ENCODE measurements at regions not wholly inside any gene's neighbourhood (a gene's known extent, or its start where the extent isn't known, plus 50 kb on each side); places are given as distances from the start of the nearest gene placed in this dataset.

- peaks cover 43% of the 10 kb centered on the region for H3K27me3 ChIP-seq (ENCODE audit: control insufficient read depth, insufficient read depth, low read length)
- no peaks in the 10 kb centered on the region for H3K9me3 ChIP-seq (ENCODE audit: control insufficient read depth, low read depth, low read length)
- H3K4me1 ChIP-seq (ENCODE audit: control insufficient read depth, low read depth, low read length) = peaks cover 14% of the 10 kb centered on the region
- H3K27ac ChIP-seq (ENCODE audit: low read length) = no peak overlapping the region
- H3K36me3 ChIP-seq (ENCODE audit: control insufficient read depth, low read depth, low read length) = no peaks in the 10 kb centered on the region
- no peak overlapping the region for H3K4me3 ChIP-seq (ENCODE audit: low read length)
- H3K9ac ChIP-seq (ENCODE audit: low read length) = no peak overlapping the region
Observed at GRCh38 chr21:16241016-16241415, 511.2 kb downstream of the USP25 start.

- Histone ChIP-seq H3K4me1 (ENCODE audit: control insufficient read depth, low read depth, low read length) (peaks cover 14% of the 10 kb centered on the region), H3K27me3 (ENCODE audit: control insufficient read depth, insufficient read depth, low read length) (peaks cover 43% of the 10 kb centered on the region), H3K27ac (ENCODE audit: low read length) (no peak overlapping the region), H3K9me3 (ENCODE audit: control insufficient read depth, low read depth, low read length) (no peaks in the 10 kb centered on the region), H3K4me3 (ENCODE audit: low read length) (peak overlapping the region; percentile 5), H3K9ac (ENCODE audit: low read length) (no peak overlapping the region), H3K36me3 (ENCODE audit: control insufficient read depth, low read depth, low read length) (no peaks in the 10 kb centered on the region)
Observed at GRCh38 chr21:16241479-16241963, 511.7 kb downstream of the USP25 start.

DNA sequence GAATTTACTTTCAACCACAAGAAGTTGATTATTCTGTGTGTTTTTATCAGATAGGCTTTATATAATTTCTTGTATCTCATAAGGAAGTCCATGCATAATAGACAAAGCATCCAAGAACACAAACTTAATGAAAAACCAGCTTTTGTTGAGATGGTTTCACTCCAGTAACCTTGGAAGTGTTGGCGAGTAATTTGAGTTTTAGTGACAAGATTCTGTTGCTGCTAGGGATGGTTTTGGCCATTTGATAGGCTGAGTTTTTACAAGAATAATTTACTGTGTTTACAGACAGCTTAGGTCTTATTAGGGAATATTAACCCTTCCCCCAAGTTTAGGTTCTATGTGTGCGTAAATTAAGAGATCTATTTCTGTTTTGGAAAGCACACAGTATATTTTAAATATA is 513.6 kb downstream of the USP25 start:
- H3K27me3 ChIP-seq (ENCODE audit: control insufficient read depth, insufficient read depth, low read length) = peaks cover 43% of the 10 kb centered on the region
- no peak overlapping the region for H3K4me3 ChIP-seq (ENCODE audit: low read length)
- H3K27ac ChIP-seq (ENCODE audit: low read length) = no peak overlapping the region
- peaks cover 14% of the 10 kb centered on the region for H3K4me1 ChIP-seq (ENCODE audit: control insufficient read depth, low read depth, low read length)
- H3K9ac ChIP-seq (ENCODE audit: low read length) = no peak overlapping the region
- H3K36me3 ChIP-seq (ENCODE audit: control insufficient read depth, low read depth, low read length) = no peaks in the 10 kb centered on the region
- H3K9me3 ChIP-seq (ENCODE audit: control insufficient read depth, low read depth, low read length) = no peaks in the 10 kb centered on the region

- H3K27me3 ChIP-seq (ENCODE audit: control insufficient read depth, insufficient read depth, low read length) = peaks cover under 1% of the 10 kb centered on the region
- no peaks in the 10 kb centered on the region for H3K4me1 ChIP-seq (ENCODE audit: control insufficient read depth, low read depth, low read length)
- no peak overlapping the region for H3K4me3 ChIP-seq (ENCODE audit: low read length)
- H3K27ac ChIP-seq (ENCODE audit: low read length) = no peak overlapping the region
- no peak overlapping the region for H3K9ac ChIP-seq (ENCODE audit: low read length)
- no peaks in the 10 kb centered on the region for H3K9me3 ChIP-seq (ENCODE audit: control insufficient read depth, low read depth, low read length)
- no peaks in the 10 kb centered on the region for H3K36me3 ChIP-seq (ENCODE audit: control insufficient read depth, low read depth, low read length)
Observed at GRCh38 chr21:16248705-16249104, 518.9 kb downstream of the USP25 start.

GRCh38 chr21:16250273-16250672 is 520.5 kb downstream of the USP25 start:
- Histone ChIP-seq H3K36me3 (ENCODE audit: control insufficient read depth, low read depth, low read length) (no peaks in the 10 kb centered on the region), H3K9me3 (ENCODE audit: control insufficient read depth, low read depth, low read length) (no peaks in the 10 kb centered on the region), H3K27me3 (ENCODE audit: control insufficient read depth, insufficient read depth, low read length) (no peaks in the 10 kb centered on the region), H3K27ac (ENCODE audit: low read length) (no peak overlapping the region), H3K4me1 (ENCODE audit: control insufficient read depth, low read depth, low read length) (no peaks in the 10 kb centered on the region), H3K9ac (ENCODE audit: low read length) (no peak overlapping the region), H3K4me3 (ENCODE audit: low read length) (no peak overlapping the region)

DNA sequence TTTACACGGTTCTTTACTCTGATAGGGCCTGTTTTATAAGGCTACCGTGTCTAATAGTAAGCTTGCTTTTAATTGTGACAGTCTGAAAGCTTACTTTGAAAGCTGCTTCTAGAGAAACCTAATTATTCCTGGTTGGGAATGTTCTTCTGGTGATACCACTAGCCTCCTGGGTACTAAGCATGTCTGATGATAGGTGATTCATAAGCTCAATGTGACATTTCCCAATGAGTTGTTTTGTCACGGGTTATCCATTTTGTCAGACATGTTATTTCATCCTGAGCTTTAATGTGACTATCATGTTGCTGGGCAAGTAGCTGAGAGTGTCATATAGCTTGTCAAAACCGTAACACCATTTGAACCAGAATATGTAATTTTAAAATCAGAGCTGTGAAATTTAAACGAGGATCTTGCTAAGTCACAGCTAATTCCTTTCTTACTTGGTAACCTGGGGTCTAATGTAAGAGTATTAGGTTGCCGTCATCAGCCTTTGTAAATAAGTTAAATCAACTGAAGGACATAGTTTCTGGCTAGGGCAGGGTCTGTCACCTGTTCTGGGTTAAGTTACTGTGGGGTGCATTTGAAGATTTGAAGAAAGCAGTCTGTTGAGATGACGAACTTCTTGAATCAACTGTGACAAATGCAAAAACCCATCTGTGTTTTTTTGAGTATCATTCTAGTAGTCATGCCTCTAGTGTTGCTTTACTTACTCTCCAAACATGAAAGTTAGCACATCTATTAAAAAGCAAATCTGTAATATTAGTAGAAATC is 529.2 kb downstream of the USP25 start:
- H3K9ac ChIP-seq (ENCODE audit: low read length) = no peak overlapping the region
- H3K27ac ChIP-seq (ENCODE audit: low read length) = no peak overlapping the region
- no peaks in the 10 kb centered on the region for H3K27me3 ChIP-seq (ENCODE audit: control insufficient read depth, insufficient read depth, low read length)
- H3K4me3 ChIP-seq (ENCODE audit: low read length) = no peak overlapping the region
- H3K9me3 ChIP-seq (ENCODE audit: control insufficient read depth, low read depth, low read length) = no peaks in the 10 kb centered on the region
- no peaks in the 10 kb centered on the region for H3K36me3 ChIP-seq (ENCODE audit: control insufficient read depth, low read depth, low read length)
- no peaks in the 10 kb centered on the region for H3K4me1 ChIP-seq (ENCODE audit: control insufficient read depth, low read depth, low read length)

DNA sequence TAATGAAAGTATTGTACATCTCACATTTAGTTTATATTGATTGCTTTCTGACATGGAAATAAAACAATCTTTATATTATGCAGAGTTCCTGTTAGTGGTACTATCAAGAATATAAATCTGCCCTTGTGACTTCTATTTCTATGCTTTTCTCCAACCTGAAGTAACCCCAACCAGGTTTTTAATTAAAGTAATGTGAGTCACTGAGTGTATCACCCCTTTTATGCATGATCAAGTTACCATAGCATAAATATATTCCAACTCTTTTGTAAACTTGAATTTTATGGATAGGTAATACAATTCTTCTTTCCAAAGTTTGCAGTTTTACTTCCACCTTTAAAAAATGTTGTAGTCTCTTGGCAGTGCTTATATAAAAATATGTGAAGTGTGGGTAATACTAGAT is 532.3 kb downstream of the USP25 start:
- no peaks in the 10 kb centered on the region for H3K9me3 ChIP-seq (ENCODE audit: control insufficient read depth, low read depth, low read length)
- H3K9ac ChIP-seq (ENCODE audit: low read length) = no peak overlapping the region
- no peak overlapping the region for H3K27ac ChIP-seq (ENCODE audit: low read length)
- H3K36me3 ChIP-seq (ENCODE audit: control insufficient read depth, low read depth, low read length) = no peaks in the 10 kb centered on the region
- no peaks in the 10 kb centered on the region for H3K4me1 ChIP-seq (ENCODE audit: control insufficient read depth, low read depth, low read length)
- H3K4me3 ChIP-seq (ENCODE audit: low read length) = no peak overlapping the region
- no peaks in the 10 kb centered on the region for H3K27me3 ChIP-seq (ENCODE audit: control insufficient read depth, insufficient read depth, low read length)

DNA sequence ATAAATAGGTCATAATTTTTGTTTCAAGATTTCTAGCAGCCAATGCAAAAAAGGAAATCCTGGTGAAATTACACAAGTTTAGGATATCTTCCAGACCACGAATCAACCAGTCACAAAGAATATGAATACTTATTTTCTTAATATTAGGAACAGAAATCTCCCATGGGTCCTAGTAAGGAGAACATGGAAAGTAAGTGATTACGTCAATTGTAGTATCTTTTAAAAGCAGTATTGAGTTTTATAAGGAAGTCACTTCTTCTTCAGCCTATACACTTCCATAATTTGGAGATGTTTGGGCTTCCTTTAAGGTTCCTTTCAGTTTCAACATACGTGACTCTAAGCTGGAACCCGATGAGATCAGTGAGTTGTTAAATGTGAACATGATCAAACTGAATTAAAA is 534.5 kb downstream of the USP25 start:
- Histone ChIP-seq H3K4me1 (ENCODE audit: control insufficient read depth, low read depth, low read length) (no peaks in the 10 kb centered on the region), H3K4me3 (ENCODE audit: low read length) (no peak overlapping the region), H3K27ac (ENCODE audit: low read length) (no peak overlapping the region), H3K36me3 (ENCODE audit: control insufficient read depth, low read depth, low read length) (no peaks in the 10 kb centered on the region), H3K27me3 (ENCODE audit: control insufficient read depth, insufficient read depth, low read length) (no peaks in the 10 kb centered on the region), H3K9me3 (ENCODE audit: control insufficient read depth, low read depth, low read length) (no peaks in the 10 kb centered on the region), H3K9ac (ENCODE audit: low read length) (no peak overlapping the region)

GRCh38 chr21:16269476-16269875 is 539.7 kb downstream of the USP25 start:
- Histone ChIP-seq H3K9ac (ENCODE audit: low read length) (no peak overlapping the region), H3K27me3 (ENCODE audit: control insufficient read depth, insufficient read depth, low read length) (no peaks in the 10 kb centered on the region), H3K27ac (ENCODE audit: low read length) (no peak overlapping the region), H3K36me3 (ENCODE audit: control insufficient read depth, low read depth, low read length) (no peaks in the 10 kb centered on the region), H3K4me1 (ENCODE audit: control insufficient read depth, low read depth, low read length) (no peaks in the 10 kb centered on the region), H3K4me3 (ENCODE audit: low read length) (no peak overlapping the region), H3K9me3 (ENCODE audit: control insufficient read depth, low read depth, low read length) (no peaks in the 10 kb centered on the region)

DNA sequence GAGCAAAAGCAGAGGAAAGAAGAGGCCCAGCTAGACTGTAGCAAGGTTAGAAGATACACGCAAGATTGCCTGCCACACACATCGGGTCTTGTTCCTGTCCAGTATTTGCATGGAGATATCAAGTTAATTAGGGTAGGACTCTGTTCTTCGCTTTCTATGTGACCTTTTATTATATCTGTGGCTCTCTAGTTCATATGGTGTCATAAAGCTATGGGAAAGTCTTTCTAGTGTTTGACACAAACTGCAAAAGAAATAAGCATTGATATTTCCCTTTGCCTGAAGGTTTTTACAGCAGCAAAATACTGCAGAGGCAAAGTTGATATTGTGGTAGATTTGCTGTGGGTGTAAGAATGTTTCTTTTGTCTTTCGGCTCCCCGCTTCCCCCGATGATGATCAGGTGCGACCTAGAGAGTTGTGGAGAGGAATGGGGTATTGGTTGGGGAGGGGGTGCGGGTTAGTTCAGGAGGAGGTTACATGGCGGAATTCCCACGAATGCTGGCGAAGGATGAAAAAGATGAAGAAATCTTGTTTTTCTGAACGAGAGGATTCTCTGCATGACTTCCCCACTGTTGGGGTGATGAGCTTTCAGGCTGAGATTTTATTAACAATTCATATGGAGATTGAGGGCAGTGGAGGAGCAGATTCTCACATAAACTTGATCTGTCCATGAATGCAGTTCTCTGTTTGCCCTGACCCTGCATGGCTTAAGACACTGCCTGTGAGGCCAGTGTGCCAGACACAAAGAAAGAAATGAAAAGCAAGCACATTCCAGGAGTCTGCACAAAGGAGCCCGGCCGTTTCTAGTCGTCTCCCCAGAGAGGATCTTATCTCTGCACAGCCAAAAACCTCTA is 550.2 kb downstream of the USP25 start:
- Histone ChIP-seq H3K9me3 (ENCODE audit: control insufficient read depth, low read depth, low read length) (no peaks in the 10 kb centered on the region), H3K9ac (ENCODE audit: low read length) (peak overlapping the region; percentile 49), H3K4me3 (ENCODE audit: low read length) (peak overlapping the region; percentile 44), H3K36me3 (ENCODE audit: control insufficient read depth, low read depth, low read length) (no peaks in the 10 kb centered on the region), H3K27me3 (ENCODE audit: control insufficient read depth, insufficient read depth, low read length) (no peaks in the 10 kb centered on the region), H3K27ac (ENCODE audit: low read length) (peak overlapping the region; percentile 43), H3K4me1 (ENCODE audit: control insufficient read depth, low read depth, low read length) (peaks cover 48% of the 10 kb centered on the region)

- Histone ChIP-seq H3K4me3 (ENCODE audit: low read length) (peak overlapping the region; percentile 44), H3K27me3 (ENCODE audit: control insufficient read depth, insufficient read depth, low read length) (no peaks in the 10 kb centered on the region), H3K36me3 (ENCODE audit: control insufficient read depth, low read depth, low read length) (no peaks in the 10 kb centered on the region), H3K9me3 (ENCODE audit: control insufficient read depth, low read depth, low read length) (no peaks in the 10 kb centered on the region), H3K4me1 (ENCODE audit: control insufficient read depth, low read depth, low read length) (peaks cover 54% of the 10 kb centered on the region), H3K27ac (ENCODE audit: low read length) (peak overlapping the region; percentile 43), H3K9ac (ENCODE audit: low read length) (peak overlapping the region; percentile 49)
Observed at GRCh38 chr21:16280686-16281091, 550.9 kb downstream of the USP25 start.

Data from iPS-18a (cell line).